IPS-20b (cell line): ENCODE measurements at regions not wholly inside any gene's neighbourhood (a gene's known extent, or its start where the extent isn't known, plus 50 kb on each side); places are given as distances from the start of the nearest gene placed in this dataset.

Experiments used
- H3K27ac ChIP-seq: one replicate; pipeline ENCODE4 v1.5.1; 2013; ENCODE audit warnings: low read length
- H3K27me3 ChIP-seq: 2 replicates; pipeline ENCODE4 v1.6.1; 2013; ENCODE audit warnings: mild to moderate bottlenecking, low read length, inconsistent platforms; ENCODE audit not compliant: insufficient read depth
- H3K36me3 ChIP-seq: 2 replicates; pipeline ENCODE4 v1.6.1; 2013; ENCODE audit warnings: low read depth, mild to moderate bottlenecking, inconsistent platforms, low read length, moderate library complexity; ENCODE audit not compliant: insufficient read depth
- H3K4me1 ChIP-seq: 2 replicates; pipeline ENCODE4 v1.6.1; 2013; ENCODE audit warnings: mild to moderate bottlenecking, control low read depth, inconsistent platforms, low read length, moderate library complexity; ENCODE audit not compliant: insufficient read depth
- H3K4me3 ChIP-seq: 2 replicates; pipeline ENCODE4 v1.5.1; 2013; ENCODE audit warnings: mild to moderate bottlenecking, low read length, inconsistent platforms
- H3K9ac ChIP-seq: 2 replicates; pipeline ENCODE4 v1.6.1; 2013; ENCODE audit warnings: low read depth, mild to moderate bottlenecking, inconsistent platforms, low read length, moderate library complexity
- H3K9me3 ChIP-seq: 2 replicates; pipeline ENCODE4 v1.6.1; 2013; ENCODE audit warnings: mild to moderate bottlenecking, low read depth, low read length, inconsistent platforms; ENCODE audit not compliant: insufficient read depth

GRCh38 chr12:98045395-98045794 lies 470.0 kb upstream of the TMPO start:
- Histone ChIP-seq H3K9ac (no peak overlapping the region), H3K9me3 (peaks cover under 1% of the 10 kb centered on the region; the same call in 1 of the 2 replicates), H3K27me3 (no peaks in the 10 kb centered on the region), H3K36me3 (no peaks in the 10 kb centered on the region), H3K4me3 (no peak overlapping the region), H3K27ac (no peak overlapping the region), H3K4me1 (no peaks in the 10 kb centered on the region)

GRCh38 chr12:98048326-98048725 lies 467.1 kb upstream of the TMPO start:
- Histone ChIP-seq H3K27ac (no peak overlapping the region), H3K9ac (no peak overlapping the region), H3K4me1 (no peaks in the 10 kb centered on the region), H3K4me3 (no peak overlapping the region), H3K36me3 (no peaks in the 10 kb centered on the region), H3K27me3 (no peaks in the 10 kb centered on the region), H3K9me3 (no peaks in the 10 kb centered on the region)

GRCh38 chr12:98053202-98053601 lies 462.2 kb upstream of the TMPO start:
- no peaks in the 10 kb centered on the region for H3K9me3 ChIP-seq
- no peaks in the 10 kb centered on the region for H3K27me3 ChIP-seq
- H3K36me3 ChIP-seq, result no peaks in the 10 kb centered on the region
- H3K9ac ChIP-seq, result no peak overlapping the region
- 0 out of 2 replicates have a peak, but pooled peaks cover 2% of the 10 kb centered on the region for H3K4me1 ChIP-seq
- H3K27ac ChIP-seq, result no peak overlapping the region
- no peak overlapping the region for H3K4me3 ChIP-seq

- Histone ChIP-seq H3K9ac (no peak overlapping the region), H3K27ac (no peak overlapping the region), H3K27me3 (no peaks in the 10 kb centered on the region), H3K4me1 (0 out of 2 replicates have a peak, but pooled peaks cover 2% of the 10 kb centered on the region), H3K36me3 (no peaks in the 10 kb centered on the region), H3K9me3 (no peaks in the 10 kb centered on the region), H3K4me3 (no peak overlapping the region)
Observed at GRCh38 chr12:98057701-98058100, 457.7 kb upstream of the TMPO start.

- Histone ChIP-seq H3K9me3 (no peaks in the 10 kb centered on the region), H3K36me3 (no peaks in the 10 kb centered on the region), H3K27me3 (no peaks in the 10 kb centered on the region), H3K4me1 (0 out of 2 replicates have a peak, but pooled peaks cover 2% of the 10 kb centered on the region), H3K27ac (no peak overlapping the region), H3K4me3 (no peak overlapping the region), H3K9ac (no peak overlapping the region)
Observed at GRCh38 chr12:98058213-98058612, 457.2 kb upstream of the TMPO start.

GRCh38 chr12:98058838-98059237 lies 456.6 kb upstream of the TMPO start:
- H3K9ac ChIP-seq, result no peak overlapping the region
- no peak overlapping the region for H3K27ac ChIP-seq

GRCh38 chr12:98059659-98060343 lies 455.6 kb upstream of the TMPO start:
- Histone ChIP-seq H3K27ac (no peak overlapping the region), H3K9ac (no peak overlapping the region), H3K36me3 (no peaks in the 10 kb centered on the region)

More at GRCh38 chr12:98058838-98059237, 456.6 kb upstream of the TMPO start:
- Histone ChIP-seq H3K27me3 (no peaks in the 10 kb centered on the region), H3K4me1 (0 out of 2 replicates have a peak, but pooled peaks cover 2% of the 10 kb centered on the region), H3K36me3 (no peaks in the 10 kb centered on the region), H3K4me3 (no peak overlapping the region), H3K9me3 (no peaks in the 10 kb centered on the region)

GRCh38 chr12:98060411-98060810 lies 455.0 kb upstream of the TMPO start:
- Histone ChIP-seq H3K27ac (no peak overlapping the region), H3K9ac (no peak overlapping the region), H3K4me1 (0 out of 2 replicates have a peak, but pooled peaks cover 2% of the 10 kb centered on the region), H3K4me3 (no peak overlapping the region), H3K27me3 (no peaks in the 10 kb centered on the region), H3K9me3 (no peaks in the 10 kb centered on the region), H3K36me3 (no peaks in the 10 kb centered on the region)

More at GRCh38 chr12:98059659-98060343, 455.6 kb upstream of the TMPO start:
- Histone ChIP-seq H3K4me1 (0 out of 2 replicates have a peak, but pooled peaks cover 2% of the 10 kb centered on the region), H3K27me3 (no peaks in the 10 kb centered on the region), H3K9me3 (no peaks in the 10 kb centered on the region), H3K4me3 (no peak overlapping the region)

GRCh38 chr12:98062464-98063245 lies 452.7 kb upstream of the TMPO start:
- no peak overlapping the region for H3K4me3 ChIP-seq
- H3K4me1 ChIP-seq, result 0 out of 2 replicates have a peak, but pooled peaks cover 2% of the 10 kb centered on the region
- no peak overlapping the region for H3K9ac ChIP-seq
- no peak overlapping the region for H3K27ac ChIP-seq
- no peaks in the 10 kb centered on the region for H3K9me3 ChIP-seq
- no peaks in the 10 kb centered on the region for H3K27me3 ChIP-seq
- H3K36me3 ChIP-seq, result no peaks in the 10 kb centered on the region

- Histone ChIP-seq H3K27ac (no peak overlapping the region), H3K4me3 (no peak overlapping the region), H3K36me3 (no peaks in the 10 kb centered on the region), H3K4me1 (no peaks in the 10 kb centered on the region), H3K27me3 (no peaks in the 10 kb centered on the region), H3K9me3 (no peaks in the 10 kb centered on the region), H3K9ac (no peak overlapping the region)
Observed at GRCh38 chr12:98064501-98064900, 450.9 kb upstream of the TMPO start.

- Histone ChIP-seq H3K4me3 (no peak overlapping the region), H3K27me3 (no peaks in the 10 kb centered on the region), H3K9me3 (no peaks in the 10 kb centered on the region), H3K9ac (no peak overlapping the region), H3K4me1 (no peaks in the 10 kb centered on the region), H3K36me3 (no peaks in the 10 kb centered on the region), H3K27ac (no peak overlapping the region)
Observed at GRCh38 chr12:98067795-98068194, 447.6 kb upstream of the TMPO start.

GRCh38 chr12:98073610-98074009 lies 441.8 kb upstream of the TMPO start:
- no peaks in the 10 kb centered on the region for H3K36me3 ChIP-seq
- no peak overlapping the region for H3K4me3 ChIP-seq
- H3K27me3 ChIP-seq, result no peaks in the 10 kb centered on the region
- H3K4me1 ChIP-seq, result peaks cover 6% of the 10 kb centered on the region; the same call in 1 of the 2 replicates
- H3K9me3 ChIP-seq, result no peaks in the 10 kb centered on the region
- H3K27ac ChIP-seq, result no peak overlapping the region
- no peak overlapping the region for H3K9ac ChIP-seq
